HG02623 (cell line): ENCODE measurements at regions not wholly inside any gene's neighbourhood (a gene's known extent, or its start where the extent isn't known, plus 50 kb on each side); places are given as distances from the start of the nearest gene placed in this dataset.
"Not testable (repeated sequence)": the region's sequence is repeated elsewhere in the genome, so short reads cannot be mapped to it uniquely, and the experiment has no call there.

Experiments used
- ATAC-seq: cut with Tn5 transposase; IDR thresholded peaks from one replicate; pipeline ENCODE4 v1.9.1; 2021; ENCODE audit warnings: moderate library complexity; ENCODE audit not compliant: unreplicated experiment

GRCh38 chr5:118095115-118095514, 893.2 kb downstream of the DTWD2 start:
- no peak for ATAC-seq

DNA sequence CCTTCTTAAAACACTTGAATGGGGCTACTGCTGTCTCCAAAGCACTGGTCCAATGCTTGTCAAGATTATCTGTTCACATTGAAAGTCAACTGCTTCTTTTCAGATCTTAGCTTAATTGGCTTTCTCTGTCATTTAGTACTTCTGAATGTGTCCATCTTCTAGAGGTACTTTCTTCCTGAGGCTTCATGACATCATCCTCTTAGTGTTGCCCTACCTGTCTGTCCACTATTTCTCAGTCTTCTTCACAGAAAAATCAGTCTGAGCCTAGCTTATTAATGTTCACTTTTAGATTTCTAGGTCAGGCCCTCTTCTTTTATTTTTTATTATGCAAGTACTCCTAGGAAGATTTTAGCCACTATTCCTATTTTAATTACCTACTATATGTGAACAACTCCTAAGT, 899.9 kb downstream of the DTWD2 start:
- ATAC-seq, result no peak

DNA sequence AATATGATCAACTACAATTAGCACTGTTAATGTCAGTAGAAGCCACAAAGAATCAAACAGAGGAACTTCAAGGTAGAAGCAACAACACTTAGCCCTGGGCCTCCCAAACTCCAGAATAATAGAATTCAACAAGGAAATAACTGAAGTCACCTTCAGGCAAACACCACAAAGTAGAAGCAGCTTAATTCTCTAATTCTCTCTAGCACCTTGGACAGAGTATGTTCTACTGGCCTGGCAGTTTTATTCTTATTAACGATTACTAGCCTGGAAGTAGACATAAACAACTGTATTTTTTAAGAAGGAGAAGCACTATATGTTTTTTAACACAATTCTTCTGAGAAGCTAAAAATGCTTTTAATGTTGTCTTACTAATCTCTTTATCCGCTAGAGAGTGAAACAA, 911.9 kb downstream of the DTWD2 start:
- no peak for ATAC-seq

DNA sequence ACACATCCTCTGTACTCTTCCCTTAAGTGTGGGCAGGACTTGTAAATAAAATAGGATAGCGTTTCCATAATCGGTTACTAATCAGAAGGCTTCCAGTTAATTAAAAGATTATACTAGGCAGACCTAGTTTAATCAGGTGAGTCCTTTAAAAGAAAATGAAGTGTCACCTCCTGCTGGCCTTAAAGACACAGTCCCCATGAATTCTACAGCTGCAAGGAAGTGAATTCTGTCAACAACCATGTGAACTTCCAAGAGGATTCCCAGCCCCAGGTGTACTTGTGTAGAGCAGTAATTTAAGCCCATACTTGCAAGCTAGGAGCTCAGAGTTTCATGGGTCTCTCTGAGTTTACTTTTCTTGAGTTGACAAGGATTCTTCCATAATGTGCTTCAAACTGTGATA, 918.3 kb downstream of the DTWD2 start:
- no peak for ATAC-seq

DNA sequence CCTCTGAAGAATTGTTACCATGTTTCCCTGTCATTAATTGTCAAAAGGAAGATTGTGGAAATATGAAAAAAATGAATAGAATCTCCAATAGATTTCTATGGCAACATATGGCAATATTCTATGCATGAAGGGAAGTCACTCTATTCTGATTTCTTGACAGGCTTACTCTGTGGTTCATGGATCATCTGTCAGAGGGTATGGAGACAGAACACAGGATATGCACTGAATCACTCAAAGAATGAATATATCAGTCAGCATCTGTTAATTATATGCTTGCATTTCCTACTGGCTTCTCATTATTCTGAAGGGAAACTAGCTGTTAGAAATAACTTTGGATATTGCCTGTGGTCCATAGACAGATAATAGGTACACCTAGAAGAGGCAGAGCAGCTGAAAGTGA, 918.9 kb downstream of the DTWD2 start:
- no peak for ATAC-seq

DNA sequence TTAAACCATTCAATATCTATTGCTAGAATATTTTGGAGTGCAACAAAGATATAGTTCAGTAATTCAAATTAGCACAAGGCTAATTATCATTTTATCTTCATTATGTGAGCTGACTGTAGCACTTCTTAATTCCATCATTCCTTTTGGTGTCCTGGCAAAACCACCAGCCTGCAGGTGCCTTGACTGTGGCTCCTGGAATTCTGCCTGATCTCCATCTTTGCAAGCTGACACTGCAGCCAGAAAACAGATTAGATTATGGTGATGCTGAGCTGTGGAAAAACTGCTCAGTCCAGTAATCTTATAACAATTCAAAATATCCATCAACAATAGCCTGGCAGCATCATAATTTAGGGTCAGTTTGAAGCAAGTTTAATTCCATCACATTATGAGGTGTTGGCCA, 919.5 kb downstream of the DTWD2 start:
- no peak for ATAC-seq

DNA sequence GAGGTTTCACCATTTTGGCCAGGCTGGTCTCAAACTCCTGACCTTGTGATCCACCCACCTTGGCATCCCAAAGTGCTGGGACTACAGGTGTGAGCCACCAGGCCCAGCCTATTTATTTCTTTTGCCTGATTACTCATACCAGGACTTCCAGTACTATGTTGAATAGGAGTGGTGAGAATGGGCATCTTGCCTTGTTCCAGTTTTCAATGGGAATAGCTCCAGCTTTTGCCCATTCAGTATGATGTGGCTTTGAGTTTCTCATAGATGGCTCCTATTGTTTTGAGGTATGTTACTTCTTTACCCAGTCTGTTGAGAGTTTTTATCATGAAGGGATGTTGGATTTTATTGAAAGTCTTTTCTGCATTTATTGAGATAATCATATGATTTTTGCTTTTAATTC, 924.5 kb downstream of the DTWD2 start:
- not testable (repeated sequence) for ATAC-seq

- no peak for ATAC-seq
Measured at GRCh38 chr5:118060833-118061232, 927.5 kb downstream of the DTWD2 start.

- no peak for ATAC-seq
Measured at GRCh38 chr5:118052503-118052902, 935.8 kb downstream of the DTWD2 start.

DNA sequence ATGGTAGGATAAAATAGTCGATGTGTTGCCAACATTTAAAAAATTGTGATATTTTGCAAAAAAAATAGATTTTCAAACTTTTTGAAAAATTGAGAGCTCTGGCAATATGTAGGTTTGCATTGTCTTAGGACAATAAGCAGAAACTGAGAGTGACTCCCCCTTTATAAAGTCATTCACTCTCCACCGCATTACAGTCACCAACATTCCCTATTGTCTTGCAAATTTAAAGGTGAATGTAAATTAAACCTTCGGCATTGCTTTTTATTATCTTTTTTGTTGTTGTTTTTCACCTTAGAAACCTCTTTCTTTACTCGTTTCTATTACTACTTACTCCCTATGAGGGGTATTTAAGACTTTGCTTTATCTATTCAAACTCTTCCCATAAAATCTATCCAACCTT, 944.2 kb downstream of the DTWD2 start:
- no peak for ATAC-seq

GRCh38 chr5:118043531-118043930, 944.8 kb downstream of the DTWD2 start:
- ATAC-seq, result no peak

DNA sequence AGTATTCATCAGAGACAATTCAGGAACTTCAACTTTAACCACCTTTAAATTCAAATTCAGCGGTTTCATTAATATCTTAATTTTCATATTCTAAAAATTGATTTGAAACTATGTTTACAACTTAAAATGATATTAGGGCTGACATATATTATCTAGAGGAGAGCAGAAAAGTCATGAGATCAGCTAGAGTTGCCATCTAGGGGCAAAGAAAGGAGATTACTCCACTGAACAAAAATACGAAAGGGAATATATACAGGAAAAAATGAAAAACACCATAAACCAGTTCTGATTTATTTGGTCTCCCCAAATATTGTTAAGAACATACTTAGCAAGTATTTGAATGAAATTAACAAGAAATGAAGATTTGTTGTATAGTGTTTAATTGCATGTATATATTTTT, 946.3 kb downstream of the DTWD2 start:
- ATAC-seq, result no peak

DNA sequence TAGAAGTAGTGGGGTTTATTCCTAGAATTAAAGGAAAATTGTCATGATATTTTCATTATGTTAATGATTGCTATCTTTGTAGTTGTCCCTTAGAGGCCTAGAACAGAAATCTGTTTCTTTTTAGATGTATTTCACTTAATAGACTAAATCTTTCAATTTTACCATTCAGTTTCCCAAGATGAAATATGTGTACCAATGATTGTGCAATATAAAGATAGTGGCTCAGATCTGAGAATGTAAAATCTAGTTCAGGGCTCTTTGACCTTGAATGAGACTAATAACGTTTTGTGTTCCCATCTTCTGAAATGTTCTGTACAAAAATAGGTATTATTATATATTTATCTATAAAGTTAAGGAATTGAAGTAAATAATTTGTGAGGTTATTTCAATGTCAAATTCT, 947.9 kb downstream of the DTWD2 start:
- no peak for ATAC-seq

DNA sequence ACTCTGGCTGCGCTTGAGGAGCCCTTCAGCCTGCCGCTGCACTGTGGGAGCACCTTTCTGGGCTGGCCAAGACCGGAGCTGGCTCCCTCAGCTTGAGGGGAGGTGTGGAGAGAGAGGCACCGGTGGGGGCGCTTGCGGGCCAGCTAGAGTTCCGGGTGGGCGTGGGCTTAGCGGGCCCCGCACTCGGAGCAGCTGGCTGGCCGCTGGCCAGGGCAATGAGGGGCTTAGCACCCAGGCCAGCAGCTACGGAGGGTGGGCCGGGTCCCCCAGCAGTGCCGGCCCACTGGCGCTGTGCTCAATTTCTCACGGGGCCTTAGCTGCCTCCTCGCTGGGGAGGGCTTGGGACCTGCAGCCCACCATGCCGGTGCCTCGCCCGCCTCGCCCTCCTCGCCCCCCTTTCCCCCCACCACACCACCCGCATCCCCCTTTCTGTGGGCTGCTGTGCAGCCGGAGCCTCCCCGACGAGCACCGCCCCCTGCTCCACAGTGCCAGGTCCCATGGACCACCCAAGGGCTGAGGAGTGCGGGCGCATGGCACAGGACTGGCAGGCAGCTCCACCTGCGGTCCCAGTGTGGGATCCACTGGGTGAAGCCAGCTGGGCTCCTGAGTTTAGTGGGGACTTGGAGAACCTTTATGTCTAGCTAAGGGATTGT, 954.5 kb downstream of the DTWD2 start:
- no peak for ATAC-seq

- no peak for ATAC-seq
Measured at GRCh38 chr5:118029807-118030206, 958.5 kb downstream of the DTWD2 start.

- no peak for ATAC-seq
Measured at GRCh38 chr5:118022062-118022461, 966.3 kb downstream of the DTWD2 start.

GRCh38 chr5:118017536-118017935, 970.8 kb downstream of the DTWD2 start:
- ATAC-seq, result no peak

DNA sequence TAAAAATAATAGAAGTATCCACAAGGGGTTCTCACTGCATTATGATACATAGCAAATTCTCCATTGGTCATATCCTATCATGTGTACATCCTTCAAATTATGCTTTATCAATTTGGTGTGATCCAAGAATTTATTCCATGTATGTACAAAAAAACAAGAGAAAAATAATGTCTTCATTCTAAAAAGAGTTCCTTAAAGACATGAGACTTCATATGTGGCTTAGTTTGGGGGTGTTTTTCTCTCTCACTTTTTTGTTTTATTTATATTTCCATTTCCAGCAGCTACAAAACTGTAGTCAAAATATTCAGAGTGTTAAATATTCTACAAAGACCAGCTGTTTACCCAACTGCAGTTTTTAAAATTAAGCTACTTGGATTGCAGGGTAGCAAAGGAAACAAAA, 972.0 kb downstream of the DTWD2 start:
- ATAC-seq, result no peak

- ATAC-seq, result no peak
Measured at GRCh38 chr5:118015511-118015910, 972.8 kb downstream of the DTWD2 start.

DNA sequence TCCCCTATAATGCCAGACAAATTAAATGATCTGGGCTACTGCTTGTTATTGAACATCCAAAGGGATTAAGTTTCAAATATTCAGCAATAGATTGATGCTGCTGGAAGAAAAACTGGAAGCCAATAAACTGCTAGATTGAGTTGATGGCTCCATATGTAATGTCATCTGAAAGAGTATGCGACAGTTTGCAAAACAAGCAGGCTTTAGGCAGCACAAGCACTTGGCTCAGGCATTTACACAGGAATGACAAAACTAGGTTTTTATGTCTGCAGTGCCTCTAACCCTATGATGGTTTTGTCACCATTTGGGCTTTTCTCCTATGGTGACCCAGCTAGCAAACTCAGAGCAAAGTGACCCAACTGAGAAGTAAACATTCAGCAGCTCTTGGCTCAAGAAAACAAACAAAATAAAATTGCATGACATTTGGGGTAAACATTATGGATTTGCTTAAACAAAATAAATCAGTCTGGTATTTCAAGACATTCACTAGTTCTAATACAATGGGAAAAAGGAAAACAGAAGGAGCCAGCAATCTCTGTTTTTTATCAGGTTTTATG, 978.5 kb downstream of the DTWD2 start:
- no peak for ATAC-seq

- no peak for ATAC-seq
Measured at GRCh38 chr5:118008779-118009178, 979.6 kb downstream of the DTWD2 start.

DNA sequence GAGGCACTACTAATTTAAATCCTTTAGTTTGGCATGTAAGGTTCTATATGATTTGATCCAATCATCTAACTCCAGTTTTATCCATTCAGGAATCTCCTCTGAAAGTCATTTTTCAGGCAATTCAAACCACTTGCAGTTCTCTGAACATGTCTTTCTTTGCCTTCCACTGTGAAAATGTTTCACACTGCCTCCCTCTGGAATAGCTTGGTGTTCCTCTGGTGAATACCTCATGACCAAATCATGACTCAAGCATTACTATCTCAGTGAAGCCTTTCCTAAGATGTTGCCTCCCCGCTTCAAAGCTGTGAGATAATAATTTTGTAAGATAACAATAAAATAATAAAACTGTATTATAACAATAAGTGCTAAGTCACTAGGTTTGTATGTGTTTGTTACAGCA, 981.1 kb downstream of the DTWD2 start:
- ATAC-seq, result no peak

DNA sequence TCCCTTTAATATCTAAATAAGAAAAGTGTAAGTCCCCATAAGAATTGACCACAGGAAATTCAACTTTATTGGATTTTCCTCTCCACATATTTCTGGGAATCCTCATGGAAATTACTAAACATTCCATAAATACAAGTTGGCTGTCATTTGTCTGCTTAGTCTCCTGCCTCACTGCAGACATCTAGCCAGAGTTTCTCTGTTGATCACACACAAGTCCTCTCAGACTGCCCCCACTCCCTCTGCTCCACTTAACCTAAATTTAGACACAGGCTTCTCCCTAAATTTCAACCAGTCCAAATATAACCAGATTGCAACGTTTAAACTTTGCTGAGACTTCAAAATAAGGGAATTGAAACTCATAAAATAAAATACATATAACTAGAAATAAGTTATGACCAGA, 982.1 kb downstream of the DTWD2 start:
- ATAC-seq, result no peak
